Stimulated activated CD4-positive, alpha-beta T cell treated with anti-CD3 and anti-CD28 coated beads, Interleukin-4, amount 100 ng/mL, for 4 hours (primary cell): ENCODE measurements at regions not wholly inside any gene's neighbourhood (a gene's known extent, or its start where the extent isn't known, plus 50 kb on each side); places are given as distances from the start of the nearest gene placed in this dataset.
"Not testable (repeated sequence)": the region's sequence is repeated elsewhere in the genome, so short reads cannot be mapped to it uniquely, and the experiment has no call there.

Experiments
- DNase-seq, 2 experiments: peaks; one replicate each; pipeline ENCODE4 v3.0.0-alpha.2; 2020

GRCh38 chr14:50020799-50021198 is 95.6 kb downstream of the VCPKMT start:
- DNase-seq = no peak

DNA sequence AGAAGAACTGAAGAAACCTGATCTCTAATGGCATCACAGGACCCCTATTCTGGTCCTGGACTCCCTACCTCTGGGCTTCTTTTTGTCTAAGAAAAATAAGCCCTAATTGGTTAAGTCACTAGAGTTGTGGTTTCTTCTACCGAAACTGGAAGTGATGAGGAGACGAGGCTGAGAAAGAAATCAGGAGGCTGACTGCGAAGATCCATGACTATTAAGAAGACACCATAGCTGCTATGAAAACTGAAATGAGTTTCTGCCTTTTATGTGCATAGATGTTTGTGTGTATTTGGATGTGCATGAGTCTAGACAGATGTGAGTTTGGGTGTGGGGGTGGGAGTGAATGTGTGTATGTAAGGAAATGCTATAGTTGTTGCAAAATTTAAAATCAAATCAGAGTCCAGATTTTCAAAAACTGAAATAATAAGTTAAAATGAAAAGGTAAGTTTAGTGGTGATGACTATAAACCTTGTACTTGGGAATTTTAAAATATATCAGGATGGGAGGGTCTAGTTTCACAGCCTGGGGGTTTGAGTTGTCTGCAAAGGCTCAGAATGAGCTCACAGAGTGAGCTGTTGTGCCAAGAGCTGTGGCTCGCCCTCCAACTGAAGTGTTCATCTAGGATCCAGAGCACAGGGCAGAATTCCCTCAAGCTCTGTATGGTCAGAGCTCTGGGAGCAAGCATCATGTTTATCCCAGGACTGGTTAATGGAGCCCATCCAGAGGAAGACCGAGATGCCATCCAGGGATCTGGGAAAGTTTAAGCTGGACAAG is 94.9 kb downstream of the VCPKMT start:
- DNase-seq = no peak

DNA sequence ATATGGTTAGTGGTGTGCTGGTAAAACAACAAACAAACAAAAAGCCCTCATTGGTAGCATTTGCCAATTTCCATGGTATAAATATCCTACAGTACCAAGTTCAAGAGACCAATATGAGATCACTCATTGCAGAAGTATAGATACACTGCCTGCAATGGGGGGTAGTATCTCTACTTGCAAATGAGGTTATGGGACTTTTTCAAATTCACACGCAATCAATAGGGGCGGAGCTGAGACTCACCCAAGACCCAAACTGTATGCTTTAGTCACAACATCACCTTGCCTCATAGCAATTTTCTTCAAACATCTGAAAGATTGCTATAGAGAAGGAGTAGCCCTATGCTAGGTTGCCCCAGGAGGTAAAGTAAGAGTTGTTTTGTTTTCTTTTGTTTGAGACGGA is 93.7 kb downstream of the VCPKMT start:
- no peak for DNase-seq

- no peak for DNase-seq
These were observed 92.5 kb downstream of the VCPKMT start for GRCh38 chr14:50023671-50024490.

- no peak for DNase-seq
These were observed 91.3 kb downstream of the VCPKMT start for GRCh38 chr14:50025073-50025472.

- DNase-seq = no peak
These were observed 90.6 kb downstream of the VCPKMT start for GRCh38 chr14:50025776-50026175.

- no peak for DNase-seq
These were observed 90.0 kb downstream of the VCPKMT start for GRCh38 chr14:50026396-50026795.

- DNase-seq = no peak
These were observed 88.6 kb downstream of the VCPKMT start for GRCh38 chr14:50027816-50028215.

GRCh38 chr14:50028458-50028857 is 87.9 kb downstream of the VCPKMT start:
- DNase-seq = no peak

DNA sequence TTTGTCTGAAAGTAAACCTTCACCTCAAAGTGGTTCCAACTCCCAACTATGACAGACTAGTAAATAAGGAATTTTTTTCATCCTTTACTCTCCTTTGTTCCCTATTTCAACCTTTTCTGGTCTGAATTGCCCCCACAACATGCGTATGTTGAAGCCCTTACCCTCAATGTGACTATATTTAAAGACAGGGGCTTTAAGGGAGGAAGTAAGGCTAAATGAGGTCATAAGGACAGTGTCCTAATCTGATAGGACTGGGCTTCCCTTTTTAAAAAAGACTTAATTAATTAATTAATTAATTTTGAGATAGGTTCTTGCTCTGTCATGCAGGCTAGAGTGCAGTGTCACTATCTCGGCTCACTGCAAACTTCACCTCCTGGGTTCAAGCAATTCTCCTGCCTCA is 86.3 kb downstream of the VCPKMT start:
- DNase-seq = no peak

DNA sequence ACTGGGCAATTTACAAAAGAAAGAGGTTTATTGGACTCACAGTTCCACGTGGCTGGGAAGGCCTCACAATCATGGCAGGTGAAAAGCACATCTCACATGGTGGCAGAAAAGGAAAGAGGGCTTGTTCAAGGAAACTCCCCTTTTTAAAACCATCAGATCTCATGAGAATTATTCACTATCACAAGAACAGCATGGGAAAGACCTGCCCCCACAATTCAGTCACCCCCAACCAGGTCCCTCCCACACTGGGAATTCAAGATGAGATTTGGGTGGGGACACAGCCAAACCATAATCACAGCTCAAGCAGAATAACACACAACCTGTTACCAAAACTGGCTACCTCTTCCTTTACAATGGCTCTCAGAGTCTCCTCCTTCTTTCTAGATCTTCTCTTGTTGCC is 85.5 kb downstream of the VCPKMT start:
- not testable (repeated sequence) for DNase-seq

DNA sequence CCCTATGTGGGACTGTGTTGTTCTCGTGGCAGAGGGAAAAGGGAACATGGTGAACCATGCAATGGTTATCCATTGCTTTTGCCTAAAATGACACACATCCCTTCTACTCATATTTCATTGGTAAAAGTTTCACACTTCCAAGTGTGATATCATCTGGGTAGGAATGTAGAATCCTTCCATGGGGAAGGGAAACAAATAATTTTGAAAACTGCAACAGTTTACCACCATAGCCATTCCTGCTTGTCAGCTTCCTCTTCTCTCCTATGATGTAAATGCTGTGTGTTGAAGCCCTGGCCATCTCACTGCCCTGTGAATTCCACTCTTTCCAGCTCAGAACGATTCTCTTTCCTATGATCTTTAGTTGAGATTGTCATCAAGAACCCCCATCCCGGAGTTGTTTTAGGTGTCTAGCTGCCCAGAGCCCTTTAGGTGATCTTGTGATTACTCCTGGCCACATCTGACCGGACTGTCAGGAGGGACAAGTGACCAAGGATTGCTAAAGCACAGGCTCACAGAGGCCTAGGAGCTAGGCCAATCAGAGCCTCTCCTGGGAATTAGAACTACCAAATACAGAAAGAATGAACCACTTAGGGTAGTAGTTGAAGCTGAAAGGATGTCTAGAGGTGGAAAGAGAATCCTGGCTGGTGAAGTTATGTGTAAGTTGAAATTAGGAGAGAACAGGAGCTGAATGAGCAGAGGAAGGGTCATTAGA is 84.6 kb downstream of the VCPKMT start:
- no peak for DNase-seq

DNA sequence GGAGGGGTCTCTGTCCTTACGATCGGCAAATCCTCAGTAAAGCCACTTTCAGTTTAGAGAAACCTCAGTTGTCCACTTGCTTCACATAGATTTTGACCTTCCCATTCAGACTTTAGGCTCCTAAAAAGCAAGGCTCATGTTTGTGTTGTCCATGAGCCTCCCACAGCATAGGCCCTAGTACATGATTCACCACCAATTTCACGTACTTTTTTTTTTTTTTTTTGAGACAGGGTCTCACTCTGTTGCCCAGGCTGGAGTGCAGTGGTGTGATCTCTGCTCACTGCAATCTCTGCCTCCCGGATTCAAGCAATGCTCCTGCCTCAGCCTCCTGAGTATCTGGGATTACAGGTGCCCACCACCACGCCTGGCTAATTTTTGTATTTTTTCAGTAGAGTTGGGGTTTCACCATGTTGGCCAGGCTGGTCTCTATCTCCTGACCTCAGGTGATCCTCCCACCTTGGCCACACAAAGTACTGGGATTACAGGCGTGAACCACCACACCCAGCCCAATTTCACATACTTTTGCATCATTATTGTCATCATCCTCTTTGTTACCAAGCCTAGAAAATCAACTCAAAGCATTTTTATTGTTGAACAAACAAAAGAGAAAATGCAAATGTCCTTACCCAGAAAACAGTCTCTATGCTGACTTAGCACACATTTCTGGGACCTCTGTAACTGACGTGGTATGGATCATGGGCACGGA is 83.8 kb downstream of the VCPKMT start:
- DNase-seq = not testable (repeated sequence)

DNA sequence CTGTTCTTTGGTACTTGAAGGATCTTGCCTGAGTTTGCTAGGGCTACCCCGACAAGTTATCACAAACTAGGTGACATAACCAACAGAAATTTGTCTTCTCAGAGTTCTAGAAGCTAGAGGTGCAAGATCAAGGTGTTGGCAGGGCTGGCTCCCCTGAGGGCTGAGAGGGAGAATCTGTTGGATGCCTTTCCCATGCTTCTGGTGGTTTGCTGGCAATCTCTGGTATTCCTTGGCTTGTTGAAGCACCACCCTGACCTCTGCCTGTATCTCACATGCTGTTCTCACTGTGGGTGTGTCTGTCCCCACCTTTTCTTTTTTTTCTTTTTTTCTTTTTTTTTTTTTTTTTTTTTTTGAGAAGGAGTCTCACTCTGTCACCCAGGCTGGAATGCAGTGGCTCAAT is 81.2 kb downstream of the VCPKMT start:
- no peak for DNase-seq

DNA sequence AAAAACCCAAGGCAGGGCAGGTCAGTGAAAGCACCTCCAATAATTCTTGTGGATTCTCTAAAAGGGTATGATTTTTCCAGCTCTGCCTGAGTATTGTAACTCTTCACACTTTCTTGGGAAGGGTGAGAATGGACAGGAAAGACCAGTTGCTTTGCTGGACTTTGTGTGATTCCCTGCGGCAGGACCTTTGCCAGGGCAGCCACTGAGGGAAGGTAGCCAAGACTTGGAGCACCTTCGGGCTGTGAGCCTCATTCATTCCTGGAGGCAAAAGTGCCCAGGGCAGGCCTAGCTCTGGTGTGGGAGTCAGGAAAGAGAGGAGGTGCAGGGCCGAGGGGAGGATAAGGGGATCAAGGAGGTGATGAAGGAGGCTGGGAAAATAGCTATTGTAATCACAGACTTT is 80.2 kb downstream of the VCPKMT start:
- DNase-seq = no peak

- DNase-seq = no peak
These were observed 79.7 kb downstream of the VCPKMT start for GRCh38 chr14:50036637-50037036.

GRCh38 chr14:50037240-50037639 is 79.1 kb downstream of the VCPKMT start:
- no peak for DNase-seq

DNA sequence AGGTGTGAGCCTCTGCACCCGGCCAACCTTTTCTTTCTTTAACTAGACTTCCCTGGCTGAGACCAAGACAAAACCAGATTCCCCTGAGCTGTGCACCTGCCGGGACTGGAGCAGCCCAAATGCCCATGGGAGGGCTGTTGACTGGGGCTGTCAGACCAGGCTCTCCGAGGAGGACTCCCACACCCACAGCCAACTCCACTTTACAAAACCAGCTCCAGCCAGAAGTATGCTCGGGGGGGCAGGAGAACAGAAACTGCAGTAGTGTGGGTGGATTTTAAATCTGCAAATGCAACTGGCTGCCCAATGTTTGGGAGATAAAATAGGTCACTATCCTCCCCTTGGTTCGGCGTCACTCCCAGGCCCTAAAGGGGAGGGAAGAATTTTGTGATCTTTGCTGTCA is 78.5 kb downstream of the VCPKMT start:
- no peak for DNase-seq

- peak; percentile 34 to 43 for DNase-seq
These were observed 77.8 kb downstream of the VCPKMT start for GRCh38 chr14:50038398-50039119.

- no peak for DNase-seq
These were observed 77.3 kb downstream of the VCPKMT start for GRCh38 chr14:50039120-50039517.

DNA sequence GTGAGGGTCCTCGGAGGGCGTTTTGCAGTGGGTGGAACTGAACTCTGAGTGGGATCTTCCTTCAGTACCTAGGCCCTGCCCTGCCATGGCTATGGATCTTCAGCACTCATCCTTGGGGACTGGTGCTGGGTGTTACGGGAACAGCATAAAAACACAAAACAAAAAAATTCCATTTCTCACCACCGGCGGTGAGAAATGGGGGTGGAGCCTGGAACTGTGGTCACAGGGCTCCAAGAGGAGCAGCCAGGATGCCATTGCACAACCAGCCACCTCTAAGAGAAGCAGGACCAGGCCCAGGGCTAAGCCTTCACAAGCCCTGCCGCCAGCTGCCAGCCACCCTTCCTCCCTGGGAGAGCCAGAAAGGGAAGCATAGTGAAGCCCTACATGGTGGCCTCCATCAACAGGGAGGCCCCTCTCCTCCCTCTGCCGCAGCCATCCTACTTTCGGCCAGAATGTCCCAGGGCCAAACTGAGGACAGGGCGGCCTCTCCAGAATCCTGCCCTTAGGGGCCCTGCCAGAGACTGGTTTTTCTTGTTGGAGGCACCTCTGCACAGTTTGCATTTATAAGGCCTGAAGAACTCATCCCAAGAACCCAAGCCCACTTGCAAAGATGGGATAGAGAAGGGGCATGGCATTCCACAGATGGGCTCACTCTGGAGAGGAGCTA is 76.5 kb downstream of the VCPKMT start:
- DNase-seq = no peak

GRCh38 chr14:50040401-50040775 is 76.0 kb downstream of the VCPKMT start:
- DNase-seq = peak in 1 of 2 experiments; percentile 42
